OCI-LY7 (cell line): ENCODE measurements at regions not wholly inside any gene's neighbourhood (a gene's known extent, or its start where the extent isn't known, plus 50 kb on each side); places are given as distances from the start of the nearest gene placed in this dataset.

Experiments
- BruUV-seq: library from RNA; stranded (reverse); fragments of 400-500 nt; replicated peaks from 2 replicates; lab custom pipeline; 2021; lab: Mats Ljungman, UMichigan
- CTCF ChIA-PET: fragments of 300-600 bp; sonication (Branson Sonifier 250); formaldehyde crosslinking; loops from one replicate; lab custom pipeline; 2022; ENCODE audit warnings: antibody characterized with exemption; ENCODE audit not compliant: unreplicated experiment; lab: Charles Lee
- POLR2A ChIA-PET: fragments of 300-600 bp; sonication (Branson Sonifier 250); formaldehyde crosslinking; loops from one replicate; lab custom pipeline; 2022; ENCODE audit warnings: antibody characterized with exemption; lab: Charles Lee
- DNase-seq: peaks from one replicate; pipeline ENCODE4 v3.0.0-alpha.2; 2015; ENCODE audit warnings: low spot score
- H2AFZ ChIP-seq: fragments of 200-600 bp; sonication (generic), shearing (Covaris generic); 2 replicates; pipeline ENCODE4 v1.6.1; 2014; ENCODE audit warnings: mild to moderate bottlenecking, antibody characterized with exemption, low read length, moderate library complexity
- H3K27ac ChIP-seq: fragments of 200-600 bp; sonication (generic); 2 replicates; pipeline ENCODE4 v1.5.1; 2014; ENCODE audit warnings: mixed run types, low read depth, mild to moderate bottlenecking, moderate library complexity, low read length, inconsistent platforms; ENCODE audit not compliant: poor library complexity, severe bottlenecking
- H3K36me3 ChIP-seq: fragments of 200-600 bp; sonication (generic); 2 replicates; pipeline ENCODE4 v1.6.1; 2014; ENCODE audit warnings: mild to moderate bottlenecking, antibody characterized with exemption, low read length, moderate library complexity, mixed read lengths; ENCODE audit not compliant: insufficient read depth
- H3K4me1 ChIP-seq: fragments of 200-600 bp; sonication (generic); 2 replicates; pipeline ENCODE4 v1.5.1; 2014; ENCODE audit warnings: mild to moderate bottlenecking, low read length; ENCODE audit not compliant: insufficient read depth, poor library complexity, severe bottlenecking
- H3K4me2 ChIP-seq: fragments of 200-600 bp; sonication (generic); 2 replicates; pipeline ENCODE4 v1.6.1; 2014; ENCODE audit warnings: mild to moderate bottlenecking, low read length
- H3K4me3 ChIP-seq: fragments of 200-600 bp; sonication (generic); 2 replicates; pipeline ENCODE4 v1.5.1; 2014; ENCODE audit warnings: mild to moderate bottlenecking, low read depth, low read length; ENCODE audit not compliant: poor library complexity, severe bottlenecking
- H3K79me2 ChIP-seq: fragments of 200-600 bp; sonication (generic); 2 replicates; pipeline ENCODE4 v1.6.1; 2016; ENCODE audit warnings: low read depth, mild to moderate bottlenecking, low read length, moderate library complexity, mixed read lengths; ENCODE audit not compliant: insufficient read depth
- H3K9me2 ChIP-seq: fragments of 200-600 bp; sonication (generic); 2 replicates; pipeline ENCODE4 v1.6.1; 2016; ENCODE audit warnings: mild to moderate bottlenecking, low read length, mixed read lengths; ENCODE audit not compliant: insufficient read depth
- H3K9me3 ChIP-seq: fragments of 200-600 bp; sonication (generic); 2 replicates; pipeline ENCODE4 v1.6.1; 2014; ENCODE audit warnings: mild to moderate bottlenecking, mixed run types, low read length, mixed read lengths
- H4K20me1 ChIP-seq: fragments of 200-600 bp; sonication (generic); 2 replicates; pipeline ENCODE4 v1.6.1; 2014; ENCODE audit warnings: mild to moderate bottlenecking, antibody characterized with exemption, low read length, moderate library complexity, mixed read lengths; ENCODE audit not compliant: insufficient read depth
- EZH2phosphoT487 ChIP-seq: fragments of 200-600 bp; sonication (generic); IDR thresholded peaks from 2 replicates; pipeline ENCODE4 v1.6.1; 2018; ENCODE audit warnings: low read depth, borderline replicate concordance, mild to moderate bottlenecking, mixed run types, antibody characterized with exemption, low read length, moderate library complexity, mixed read lengths
- intact Hi-C: fragments of 100-400 bp; cut with micrococcal nuclease; formaldehyde crosslinking; loops from one replicate; pipeline ENCODE4 v1.10.0; 2022; ENCODE audit not compliant: unreplicated experiment
- TF ChIP-seq, protein P1 (sequence below): fragments of 200-600 bp; sonication (generic); conservative IDR thresholded peaks from 2 replicates; pipeline ENCODE4 v1.5.1; 2014; ENCODE audit warnings: mild to moderate bottlenecking, antibody characterized with exemption, low read length, moderate library complexity, mixed read lengths

DNA sequence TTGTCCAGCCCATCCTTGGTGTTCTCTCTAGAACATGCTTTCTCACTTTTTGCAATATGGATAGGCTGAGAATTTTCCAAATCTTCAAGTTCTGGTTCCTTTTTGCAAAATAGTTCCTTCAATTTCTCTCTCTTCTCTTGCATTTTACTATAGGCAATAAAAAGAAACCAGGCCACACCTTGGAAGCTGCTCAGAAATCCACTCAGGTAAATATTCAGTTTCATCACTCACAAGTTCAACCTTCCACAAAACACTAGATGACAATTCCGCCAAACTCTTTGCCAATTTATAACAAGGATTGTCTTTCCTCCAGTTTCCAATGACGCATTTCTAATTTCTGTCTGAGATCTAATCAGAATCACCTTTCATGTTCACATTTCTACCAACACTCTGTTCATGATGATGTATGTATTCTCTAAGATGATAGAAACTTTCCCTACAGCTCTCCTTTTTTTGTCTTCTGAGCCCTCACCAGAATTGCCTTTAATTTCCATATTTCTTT lies 204.2 kb upstream of the PIK3R1 start:
- Histone ChIP-seq H3K79me2 (no peaks in the 10 kb centered on the region), H3K4me2 (no peak overlapping the region)
- POLR2A ChIA-PET = no interaction called here

DNA sequence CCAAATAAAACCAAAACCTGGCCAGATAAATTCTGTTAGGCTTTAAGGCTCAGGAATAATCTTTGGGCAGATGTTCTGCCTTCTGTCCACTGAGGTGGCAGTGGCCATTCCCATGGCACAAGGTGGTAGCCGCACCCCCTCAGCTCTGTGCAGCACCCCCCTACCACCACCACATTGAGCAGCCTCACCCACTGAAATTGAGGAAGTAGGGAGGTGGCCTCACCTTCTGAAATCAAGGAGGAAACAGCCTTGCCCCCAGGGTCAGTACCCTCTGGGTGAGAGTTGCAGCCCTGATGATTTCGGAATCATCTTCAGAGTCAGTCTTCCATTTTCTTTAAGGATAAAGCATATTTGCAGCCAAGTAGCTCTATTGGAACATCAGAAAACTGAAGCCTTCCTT lies 204.8 kb upstream of the PIK3R1 start:
- H3K79me2 ChIP-seq = no peaks in the 10 kb centered on the region
- no peaks in the 10 kb centered on the region for H3K9me2 ChIP-seq
- no peaks in the 10 kb centered on the region for H3K9me3 ChIP-seq
- H3K4me3 ChIP-seq = no peak overlapping the region
- H3K27ac ChIP-seq = no peak overlapping the region
- BruUV-seq = no TSS peak
- ChIA-PET CTCF (no interaction called here), POLR2A (no interaction called here)
- no peaks in the 10 kb centered on the region for H3K4me1 ChIP-seq
- TF ChIP-seq, protein P1, sequence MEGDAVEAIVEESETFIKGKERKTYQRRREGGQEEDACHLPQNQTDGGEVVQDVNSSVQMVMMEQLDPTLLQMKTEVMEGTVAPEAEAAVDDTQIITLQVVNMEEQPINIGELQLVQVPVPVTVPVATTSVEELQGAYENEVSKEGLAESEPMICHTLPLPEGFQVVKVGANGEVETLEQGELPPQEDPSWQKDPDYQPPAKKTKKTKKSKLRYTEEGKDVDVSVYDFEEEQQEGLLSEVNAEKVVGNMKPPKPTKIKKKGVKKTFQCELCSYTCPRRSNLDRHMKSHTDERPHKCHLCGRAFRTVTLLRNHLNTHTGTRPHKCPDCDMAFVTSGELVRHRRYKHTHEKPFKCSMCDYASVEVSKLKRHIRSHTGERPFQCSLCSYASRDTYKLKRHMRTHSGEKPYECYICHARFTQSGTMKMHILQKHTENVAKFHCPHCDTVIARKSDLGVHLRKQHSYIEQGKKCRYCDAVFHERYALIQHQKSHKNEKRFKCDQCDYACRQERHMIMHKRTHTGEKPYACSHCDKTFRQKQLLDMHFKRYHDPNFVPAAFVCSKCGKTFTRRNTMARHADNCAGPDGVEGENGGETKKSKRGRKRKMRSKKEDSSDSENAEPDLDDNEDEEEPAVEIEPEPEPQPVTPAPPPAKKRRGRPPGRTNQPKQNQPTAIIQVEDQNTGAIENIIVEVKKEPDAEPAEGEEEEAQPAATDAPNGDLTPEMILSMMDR = no peak
- no peak for TF ChIP-seq EZH2phosphoT487
- intact Hi-C loops = no loop called here
- H3K36me3 ChIP-seq = no peaks in the 10 kb centered on the region
- H3K4me2 ChIP-seq = no peak overlapping the region
- DNase-seq = no peak
- H4K20me1 ChIP-seq = no peaks in the 10 kb centered on the region
- no peak overlapping the region for H2AFZ ChIP-seq

More for the DNA sequence above, 204.2 kb upstream of the PIK3R1 start:
- Histone ChIP-seq H3K4me3 (no peak overlapping the region), H4K20me1 (no peaks in the 10 kb centered on the region), H3K36me3 (no peaks in the 10 kb centered on the region), H3K9me2 (no peaks in the 10 kb centered on the region), H3K27ac (no peak overlapping the region), H2AFZ (no peak overlapping the region), H3K9me3 (no peaks in the 10 kb centered on the region), H3K4me1 (no peaks in the 10 kb centered on the region)
- no peak for TF ChIP-seq EZH2phosphoT487
- TF ChIP-seq, protein P1 = no peak
- intact Hi-C loops = no loop called here
- CTCF ChIA-PET = no interaction called here
- DNase-seq = no peak
- BruUV-seq = no TSS peak

DNA sequence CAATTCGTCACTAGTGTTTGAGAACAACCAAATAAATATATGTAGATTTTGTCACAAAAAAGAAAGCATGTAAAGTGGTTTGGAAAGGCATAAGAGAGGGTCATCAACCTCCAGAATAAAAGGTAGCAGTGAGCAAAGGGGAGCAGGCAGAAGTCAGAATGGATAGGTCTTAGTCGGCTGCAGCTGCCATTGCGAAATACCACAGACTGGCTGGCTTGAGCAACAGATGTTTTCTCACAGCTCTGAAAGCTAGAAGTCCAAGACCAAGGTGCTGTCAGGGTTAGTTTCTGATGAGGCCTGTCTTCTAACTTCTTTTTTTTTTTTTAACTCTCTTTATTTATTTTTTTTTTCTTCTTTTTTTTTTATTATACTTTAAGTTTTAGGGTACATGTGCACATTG lies 208.1 kb upstream of the PIK3R1 start:
- Histone ChIP-seq H3K4me1 (no peaks in the 10 kb centered on the region), H3K4me3 (no peak overlapping the region), H3K9me3 (no peaks in the 10 kb centered on the region), H3K36me3 (no peaks in the 10 kb centered on the region), H3K9me2 (no peaks in the 10 kb centered on the region), H2AFZ (no peak overlapping the region), H3K79me2 (no peaks in the 10 kb centered on the region), H4K20me1 (no peaks in the 10 kb centered on the region), H3K27ac (no peak overlapping the region), H3K4me2 (no peak overlapping the region)
- POLR2A ChIA-PET = no interaction called here
- no TSS peak for BruUV-seq
- TF ChIP-seq, protein P1 = no peak
- no peak for TF ChIP-seq EZH2phosphoT487
- intact Hi-C loops = no loop called here
- CTCF ChIA-PET = no interaction called here
- no peak for DNase-seq
